ENCODE measurements at regions not wholly inside any gene's neighbourhood (a gene's known extent, or its start where the extent isn't known, plus 50 kb on each side); places are given as distances from the start of the nearest gene placed in this dataset.

GRCh38 chr9:86893811-86894490, 53.4 kb downstream of the GAS1 start:
- no peak for DNase-seq

DNA sequence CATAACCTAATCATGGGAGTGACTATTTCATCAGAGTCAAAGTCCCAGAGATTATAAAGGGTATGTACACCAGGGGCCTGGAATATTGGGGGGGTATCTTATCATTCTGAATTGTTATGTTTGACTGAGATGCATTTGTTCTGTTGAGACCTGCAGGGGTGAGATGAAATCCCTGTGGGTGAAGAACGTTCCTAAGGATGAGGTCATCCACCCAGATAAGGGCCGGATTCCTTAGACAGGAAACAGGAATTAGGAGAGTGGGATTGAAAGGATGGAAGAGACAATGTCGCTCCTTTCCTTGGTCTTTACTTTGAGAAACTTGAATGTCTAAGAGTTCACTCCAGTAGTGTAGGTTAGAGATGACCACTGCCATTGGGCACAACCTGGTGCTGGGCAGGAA, 54.7 kb downstream of the GAS1 start:
- DNase-seq = no peak

DNA sequence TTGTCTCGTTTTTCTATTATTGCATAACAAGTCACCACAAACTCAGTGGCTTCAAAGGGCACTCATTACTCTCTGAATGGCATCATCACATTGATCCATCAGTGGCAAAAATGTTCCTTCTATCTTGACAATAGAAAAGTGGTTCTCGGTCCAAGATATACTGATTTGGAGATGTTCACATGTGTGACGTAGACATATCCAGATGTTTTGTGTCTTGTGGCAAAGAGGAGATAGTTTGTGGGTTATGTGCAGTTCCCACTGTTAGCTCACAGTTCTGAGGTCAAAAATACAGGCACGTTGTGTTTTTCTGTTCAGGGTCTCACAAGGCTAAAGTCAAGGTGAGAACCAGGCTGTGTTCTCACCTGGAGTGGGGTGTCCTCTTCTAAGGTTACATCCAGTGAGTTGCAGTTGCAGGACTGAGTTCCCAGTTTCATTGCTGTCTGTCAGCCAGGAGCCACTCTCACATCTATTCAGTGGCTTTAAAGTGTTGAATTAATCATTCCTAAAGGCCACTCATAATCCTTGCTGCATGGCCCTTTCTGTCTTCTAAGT, 55.3 kb downstream of the GAS1 start:
- no peak for DNase-seq

DNA sequence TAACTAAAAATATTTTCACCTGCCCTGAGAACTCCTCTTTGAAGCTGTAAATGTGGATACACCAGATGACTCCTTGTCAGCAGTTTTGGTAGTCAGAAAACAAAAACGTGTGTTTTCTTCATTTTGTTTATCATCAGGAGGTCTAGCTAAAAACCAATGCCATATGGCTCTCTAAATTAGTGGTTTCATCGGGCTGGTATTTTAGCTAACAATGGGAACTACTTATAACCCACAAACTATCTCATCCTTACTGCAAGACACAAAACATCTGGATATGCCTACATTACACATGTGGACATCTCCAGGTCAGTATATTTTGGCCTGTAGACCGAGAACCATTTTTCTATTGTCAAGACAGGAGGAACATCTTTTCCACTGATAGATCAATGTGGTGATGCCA, 56.2 kb downstream of the GAS1 start:
- DNase-seq = no peak

- no peak for DNase-seq
Observed at GRCh38 chr9:86885232-86885631, 62.1 kb downstream of the GAS1 start.

GRCh38 chr9:86876621-86877196, 70.6 kb downstream of the GAS1 start:
- no peak for DNase-seq

- DNase-seq = no peak
Observed at GRCh38 chr9:86868616-86869015, 78.7 kb downstream of the GAS1 start.

DNA sequence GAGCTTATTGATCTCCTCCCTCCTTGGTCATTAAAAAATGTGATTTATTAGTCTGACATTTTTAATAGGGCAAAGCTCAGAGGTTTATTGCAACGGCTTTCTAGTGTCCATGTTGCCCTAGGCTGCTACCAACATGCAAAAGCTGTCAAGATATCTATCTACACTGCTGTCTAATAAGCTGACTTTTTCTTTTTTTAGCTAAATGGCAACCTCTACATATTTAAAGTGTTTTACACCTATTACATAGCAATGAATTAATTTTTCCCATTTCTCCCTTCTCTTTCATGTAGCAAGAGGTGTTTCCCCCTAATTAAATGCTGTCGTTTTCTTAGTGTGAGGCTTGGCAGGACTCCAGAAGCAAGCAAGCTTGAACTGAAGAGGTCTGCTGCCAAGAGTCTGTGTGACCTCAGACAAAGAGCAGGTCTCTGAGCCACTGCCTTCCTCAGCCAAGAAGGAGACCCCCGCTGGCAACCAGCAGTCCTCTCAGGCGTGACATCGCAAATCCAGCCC, 79.4 kb downstream of the GAS1 start:
- no peak for DNase-seq

DNA sequence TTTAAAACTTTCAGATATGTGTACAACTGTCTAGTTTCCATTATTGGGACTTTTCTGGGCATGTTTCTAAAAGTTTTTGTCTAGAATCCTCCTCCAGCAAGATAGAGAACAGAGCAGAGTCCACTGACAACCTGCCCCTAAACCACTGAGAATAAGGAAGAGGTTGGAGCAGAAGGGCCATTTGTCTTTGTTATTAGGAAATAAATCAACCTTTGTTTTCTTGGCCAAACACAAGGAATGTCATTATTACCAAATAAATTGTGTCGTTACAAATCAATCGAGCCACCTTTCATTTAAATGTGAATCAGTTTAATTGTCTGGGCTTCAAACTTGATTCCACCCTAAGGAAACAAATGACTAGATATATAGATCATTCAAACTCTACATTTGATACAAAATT, 81.4 kb downstream of the GAS1 start:
- DNase-seq = no peak

GRCh38 chr9:86860006-86860405, 87.3 kb downstream of the GAS1 start:
- DNase-seq = no peak

- DNase-seq = no peak
Observed at GRCh38 chr9:86859056-86859455, 88.2 kb downstream of the GAS1 start.

- no peak for DNase-seq
Observed at GRCh38 chr9:86858009-86858408, 89.3 kb downstream of the GAS1 start.

DNA sequence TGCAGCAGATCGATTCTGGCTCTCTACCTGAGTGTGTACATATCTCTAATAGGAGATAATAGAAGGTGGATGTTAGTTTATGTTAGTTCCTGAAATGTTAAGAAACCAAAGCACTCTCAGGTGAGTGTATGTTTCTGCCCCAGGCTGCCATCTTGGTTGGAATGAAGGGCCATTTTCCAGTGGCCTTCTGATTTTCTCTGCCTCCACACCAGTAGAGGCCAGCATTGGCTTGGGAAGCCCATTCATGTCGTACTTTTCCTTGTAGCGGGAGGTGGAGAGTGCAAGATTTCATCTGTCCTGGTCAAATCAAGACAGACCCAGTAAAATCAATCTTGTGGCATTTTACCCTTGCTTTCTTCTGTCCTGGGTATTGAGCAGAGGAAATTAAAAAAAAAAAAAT, 91.0 kb downstream of the GAS1 start:
- no peak for DNase-seq

DNA sequence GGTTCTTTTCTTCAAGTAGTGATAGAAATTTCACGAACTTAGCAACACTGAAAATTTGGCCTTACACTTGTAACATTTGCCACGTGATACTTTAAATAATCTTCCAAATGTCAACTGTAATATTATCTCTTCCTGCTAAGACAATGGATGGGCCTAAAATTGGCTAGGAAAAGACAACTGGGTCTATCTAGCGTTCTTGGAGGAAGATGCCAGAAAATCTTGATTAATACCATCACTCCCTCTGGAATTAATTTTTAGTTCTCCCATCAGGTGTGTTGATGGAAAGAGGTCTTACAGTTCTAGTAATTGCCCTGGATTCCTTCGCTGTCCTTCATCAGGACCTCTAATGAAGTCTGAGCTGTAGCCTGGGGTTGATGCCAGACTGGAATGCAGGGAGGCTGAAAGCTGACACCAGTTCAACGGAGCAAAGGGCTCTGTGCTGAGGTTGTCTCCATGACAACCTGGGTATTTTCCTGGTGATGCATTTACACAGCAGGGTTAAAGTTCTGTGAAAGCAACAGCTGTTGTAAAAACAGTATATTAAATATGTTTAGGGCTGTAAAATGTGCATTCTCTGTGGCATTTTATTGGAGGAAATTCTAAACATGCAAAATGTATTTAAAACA, 92.3 kb downstream of the GAS1 start:
- DNase-seq = no peak

GRCh38 chr9:86846656-86847055, 100.7 kb downstream of the GAS1 start:
- DNase-seq = no peak

DNA sequence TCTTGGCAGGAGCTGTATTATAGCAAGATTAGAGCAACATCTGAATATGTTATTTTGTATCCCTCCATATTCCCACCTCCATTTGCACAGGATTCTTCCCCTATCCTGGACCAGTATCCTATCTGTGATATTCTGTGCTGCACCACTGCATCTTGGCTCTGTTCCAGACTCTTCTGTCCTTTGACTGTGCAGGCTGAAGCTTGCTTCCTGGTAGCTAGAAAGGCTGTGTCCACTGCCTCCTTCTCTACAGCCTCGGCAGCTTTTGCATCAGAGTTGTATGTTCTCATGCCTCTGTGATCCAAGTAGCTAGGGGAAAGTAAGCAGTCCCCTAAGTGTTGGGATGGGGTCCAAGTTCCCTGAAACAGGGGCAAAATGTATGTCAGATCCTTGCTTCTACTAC, 104.1 kb downstream of the GAS1 start:
- DNase-seq = no peak

- no peak for DNase-seq
Observed at GRCh38 chr9:86842573-86842972, 104.7 kb downstream of the GAS1 start.

GRCh38 chr9:86839522-86839921, 107.8 kb downstream of the GAS1 start:
- no peak for DNase-seq

DNA sequence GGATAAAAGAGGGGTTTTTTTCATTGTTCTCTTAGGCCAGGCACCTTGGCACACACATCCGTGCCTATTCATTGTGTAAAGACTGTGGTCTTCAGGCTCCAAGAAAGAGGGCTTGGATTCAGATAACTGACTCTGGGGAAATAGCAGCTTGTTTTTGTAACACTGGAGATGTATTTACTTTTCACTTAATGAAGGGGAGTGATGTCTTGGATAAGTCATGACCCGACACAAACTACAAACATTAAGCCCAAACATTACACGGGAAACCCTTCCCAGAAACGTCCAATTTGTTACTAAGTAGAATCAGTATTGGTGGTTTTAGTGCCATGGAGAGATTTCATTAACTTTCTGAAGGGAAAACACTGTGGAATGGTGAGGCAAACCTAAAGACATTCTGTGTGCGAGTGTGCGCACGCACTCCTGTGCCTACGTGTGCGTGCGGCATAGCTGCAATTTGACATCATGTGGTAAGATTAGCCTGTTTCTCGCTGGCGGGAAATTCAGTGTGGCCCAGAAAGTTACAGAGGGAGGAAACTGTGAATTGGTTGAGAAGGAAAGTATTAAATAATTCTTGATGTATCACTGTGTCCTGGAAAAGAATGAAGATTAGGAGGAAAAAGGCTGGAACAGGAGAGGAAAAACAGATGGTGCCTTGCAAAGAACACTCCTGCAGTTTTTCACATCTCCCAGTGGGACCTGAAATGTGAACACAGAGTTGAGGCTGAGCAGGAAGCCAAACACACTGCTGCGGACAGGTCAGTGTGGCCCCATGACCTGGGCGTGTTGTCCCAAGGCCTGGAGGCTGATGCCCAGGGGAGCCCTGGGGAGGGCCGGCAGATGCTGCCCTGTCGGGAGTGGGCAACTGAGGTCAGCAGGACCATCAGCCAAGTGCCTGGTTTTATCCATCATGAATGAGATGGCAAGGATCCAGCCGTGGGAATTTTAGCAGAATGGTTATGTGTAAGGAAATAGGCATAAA, 108.5 kb downstream of the GAS1 start:
- no peak for DNase-seq

- DNase-seq = no peak
Observed at GRCh38 chr9:86837345-86837744, 110.0 kb downstream of the GAS1 start.

DNA sequence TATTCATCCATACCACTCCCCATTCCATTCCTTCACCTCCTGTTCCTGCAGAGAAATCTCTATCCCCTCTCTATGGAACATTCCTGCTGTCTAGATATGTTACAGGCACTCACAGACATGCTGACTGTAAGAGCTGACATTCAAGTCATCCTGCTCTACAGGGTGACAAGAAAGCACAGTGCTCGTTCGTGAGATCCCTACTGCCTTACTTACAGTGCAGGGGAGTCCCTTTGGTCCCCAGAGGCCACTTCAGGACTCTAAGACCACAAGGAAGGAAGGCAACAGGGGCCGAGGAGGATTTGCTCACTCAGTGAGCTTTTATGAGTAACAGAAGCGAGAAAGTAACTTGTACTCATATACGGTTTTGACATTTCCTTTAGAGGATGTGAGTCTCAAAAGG, 110.5 kb downstream of the GAS1 start:
- no peak for DNase-seq

GRCh38 chr9:86836266-86836665, 111.0 kb downstream of the GAS1 start:
- DNase-seq = no peak

GRCh38 chr9:86830356-86830755, 117.0 kb downstream of the GAS1 start:
- DNase-seq = no peak
